Activated effector memory CD4-positive, alpha-beta T cell treated with Interleukin-2 at 50 U/mL for 16 hours (primary cell): ENCODE measurements at regions not wholly inside any gene's neighbourhood (a gene's known extent, or its start where the extent isn't known, plus 50 kb on each side); places are given as distances from the start of the nearest gene placed in this dataset.

Experiments used
- DNase-seq: peaks from one replicate; pipeline ENCODE4 v3.0.0-alpha.2; 2020

GRCh38 chr1:110763149-110763548, 88.4 kb upstream of the KCNA3 start:
- no peak for DNase-seq

GRCh38 chr1:110760321-110760720, 85.6 kb upstream of the KCNA3 start:
- DNase-seq, result no peak

- no peak for DNase-seq
Observed at GRCh38 chr1:110756506-110756905, 81.8 kb upstream of the KCNA3 start.

- DNase-seq, result no peak
Observed at GRCh38 chr1:110752941-110753725, 78.4 kb upstream of the KCNA3 start.

GRCh38 chr1:110750562-110750961, 75.8 kb upstream of the KCNA3 start:
- DNase-seq, result no peak

GRCh38 chr1:110749960-110750359, 75.2 kb upstream of the KCNA3 start:
- no peak for DNase-seq

- peak; percentile 18 for DNase-seq
Observed at GRCh38 chr1:110746644-110747259, 72.0 kb upstream of the KCNA3 start.

- no peak for DNase-seq
Observed at GRCh38 chr1:110743397-110743796, 68.7 kb upstream of the KCNA3 start.

- no peak for DNase-seq
Observed at GRCh38 chr1:110736900-110737605, 62.3 kb upstream of the KCNA3 start.

GRCh38 chr1:110734133-110734680, 59.5 kb upstream of the KCNA3 start:
- DNase-seq, result no peak

- DNase-seq, result no peak
Observed at GRCh38 chr1:110731529-110731928, 56.8 kb upstream of the KCNA3 start.

- DNase-seq, result no peak
Observed at GRCh38 chr1:110728388-110729001, 53.8 kb upstream of the KCNA3 start.

GRCh38 chr1:110727246-110727645, 52.5 kb upstream of the KCNA3 start:
- DNase-seq, result no peak

GRCh38 chr1:110726755-110727154, 52.0 kb upstream of the KCNA3 start:
- DNase-seq, result no peak
